ENCODE measurements at regions not wholly inside any gene's neighbourhood (a gene's known extent, or its start where the extent isn't known, plus 50 kb on each side); places are given as distances from the start of the nearest gene placed in this dataset.
"Not testable (repeated sequence)": the region's sequence is repeated elsewhere in the genome, so short reads cannot be mapped to it uniquely, and the experiment has no call there.

GRCh38 chr11:101216091-101216490 lies 86.5 kb upstream of the PGR start:
- intact Hi-C loops (cut with micrococcal nuclease) = not testable (repeated sequence)

GRCh38 chr11:101215069-101215468 lies 85.5 kb upstream of the PGR start:
- Histone ChIP-seq H2AFZ (ENCODE audit: insufficient read depth, low read depth, low read length, poor library complexity, severe bottlenecking) (no peak overlapping the region), H3K36me3 (replicated peaks in 1 of 2; ENCODE audit: control insufficient read depth in 1 of 2, insufficient read depth in 2 of 2, low read length in 2 of 2) (no peaks in the 10 kb centered on the region), H3K4me3 (replicated peaks in 1 of 3; ENCODE audit: low read depth in 2 of 3, low read length in 3 of 3) (no peak overlapping the region), H3K27me3 (ENCODE audit: control insufficient read depth in 2 of 2, insufficient read depth in 2 of 2, low read length in 2 of 2) (no peaks in the 10 kb centered on the region), H3K27ac (ENCODE audit: low read depth in 1 of 2, low read length in 2 of 2) (no peak overlapping the region), H3K79me2 (ENCODE audit: insufficient read depth, low read length) (no peaks in the 10 kb centered on the region), H3K9me3 (replicated peaks in 1 of 2; ENCODE audit: control insufficient read depth in 1 of 2, insufficient read depth in 1 of 2, low read length in 2 of 2) (peaks cover 32 to 40% of the 10 kb centered on the region in 2 donors), H4K20me1 (ENCODE audit: insufficient read depth, low read length) (no peaks in the 10 kb centered on the region), H3K4me2 (replicated peaks; ENCODE audit: extremely low read depth, low read length, poor library complexity, severe bottlenecking) (no peak overlapping the region), H3K9ac (ENCODE audit: insufficient read depth, low read length, poor library complexity, severe bottlenecking) (no peak overlapping the region), H3K4me1 (ENCODE audit: control insufficient read depth in 1 of 2, insufficient read depth in 2 of 2, low read length in 2 of 2) (no peaks in the 10 kb centered on the region)
- Mint-ChIP-seq H3K27me3 (ENCODE audit: low read depth in 3 of 3) (no peaks in the 10 kb centered on the region), H3K9me3 (peaks cover 15 to 30% (median 19%) of the 10 kb centered on the region in 7 donors), H3K27ac (no peak overlapping the region), H3K4me1 (no peaks in the 10 kb centered on the region), H3K4me3 (no peak overlapping the region), H3K36me3 (no peaks in the 10 kb centered on the region)
- intact Hi-C loops (cut with micrococcal nuclease) = no loop called here
- TF ChIP-seq CTCF (IDR thresholded peaks at IDR 0.05) = no peak
- no peak for DNase-seq
- WGBS (ENCODE audit: insufficient coverage) = no CpG with 5 or more reads among the region's 1 CpG

More at GRCh38 chr11:101216091-101216490, 86.5 kb upstream of the PGR start:
- not testable (repeated sequence) for H3K79me2 ChIP-seq (ENCODE audit: insufficient read depth, low read length); DNase-seq; H3K27me3 ChIP-seq (ENCODE audit: control insufficient read depth in 2 of 2, insufficient read depth in 2 of 2, low read length in 2 of 2); H3K36me3 Mint-ChIP-seq; H3K36me3 ChIP-seq (replicated peaks in 1 of 2; ENCODE audit: control insufficient read depth in 1 of 2, insufficient read depth in 2 of 2, low read length in 2 of 2); H4K20me1 ChIP-seq (ENCODE audit: insufficient read depth, low read length); H3K27ac ChIP-seq (ENCODE audit: low read depth in 1 of 2, low read length in 2 of 2); H3K4me1 Mint-ChIP-seq; H3K9ac ChIP-seq (ENCODE audit: insufficient read depth, low read length, poor library complexity, severe bottlenecking); H3K27ac Mint-ChIP-seq; H3K27me3 Mint-ChIP-seq (ENCODE audit: low read depth in 3 of 3); H3K4me1 ChIP-seq (ENCODE audit: control insufficient read depth in 1 of 2, insufficient read depth in 2 of 2, low read length in 2 of 2); H2AFZ ChIP-seq (ENCODE audit: insufficient read depth, low read depth, low read length, poor library complexity, severe bottlenecking); H3K4me3 Mint-ChIP-seq; H3K4me2 ChIP-seq (replicated peaks; ENCODE audit: extremely low read depth, low read length, poor library complexity, severe bottlenecking); H3K4me3 ChIP-seq (replicated peaks in 1 of 3; ENCODE audit: low read depth in 2 of 3, low read length in 3 of 3)
- no CpG with 5 or more reads among the region's 1 CpG for WGBS (ENCODE audit: insufficient coverage)
- H3K9me3 Mint-ChIP-seq = peaks cover 16 to 32% (median 21%) of the 10 kb centered on the region in 7 donors
- peaks cover 28 to 38% of the 10 kb centered on the region in 2 donors for H3K9me3 ChIP-seq (replicated peaks in 1 of 2; ENCODE audit: control insufficient read depth in 1 of 2, insufficient read depth in 1 of 2, low read length in 2 of 2)
